GM12875 (cell line): ENCODE measurements at regions not wholly inside any gene's neighbourhood (a gene's known extent, or its start where the extent isn't known, plus 50 kb on each side); places are given as distances from the start of the nearest gene placed in this dataset.
"Not testable (repeated sequence)": the region's sequence is repeated elsewhere in the genome, so short reads cannot be mapped to it uniquely, and the experiment has no call there.

Source experiments
- H3K4me3 ChIP-seq: one replicate; pipeline ENCODE4 v1.5.1; 2011; ENCODE audit warnings: low read depth, low read length, control low read depth
- TF ChIP-seq, protein P1 (sequence below): IDR thresholded peaks from 2 replicates; pipeline ENCODE4 v1.5.1; 2011; ENCODE audit warnings: low read depth, mild to moderate bottlenecking, control low read depth, inconsistent platforms, low read length, moderate library complexity, borderline replicate concordance; ENCODE audit not compliant: insufficient read depth

DNA sequence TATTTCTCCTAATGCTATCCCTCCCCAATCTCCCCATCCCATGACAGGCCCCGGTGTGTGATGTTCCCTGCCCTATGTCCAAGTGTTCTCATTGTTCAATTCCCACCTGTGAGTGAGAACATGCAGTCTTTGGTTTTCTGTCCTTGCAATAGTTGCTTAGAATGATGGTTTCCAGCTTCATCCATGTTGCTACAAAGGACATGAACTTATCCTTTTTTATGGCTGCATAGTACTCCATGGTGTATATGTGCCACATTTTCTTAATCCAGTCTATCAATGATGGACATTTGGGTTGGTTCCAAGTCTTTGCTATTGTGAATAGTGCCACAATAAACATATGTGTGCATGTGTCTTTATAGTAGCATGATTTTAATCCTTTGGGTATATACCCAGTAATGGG, 51.3 kb upstream of the RIOK2 start:
- H3K4me3 ChIP-seq = not testable (repeated sequence)

DNA sequence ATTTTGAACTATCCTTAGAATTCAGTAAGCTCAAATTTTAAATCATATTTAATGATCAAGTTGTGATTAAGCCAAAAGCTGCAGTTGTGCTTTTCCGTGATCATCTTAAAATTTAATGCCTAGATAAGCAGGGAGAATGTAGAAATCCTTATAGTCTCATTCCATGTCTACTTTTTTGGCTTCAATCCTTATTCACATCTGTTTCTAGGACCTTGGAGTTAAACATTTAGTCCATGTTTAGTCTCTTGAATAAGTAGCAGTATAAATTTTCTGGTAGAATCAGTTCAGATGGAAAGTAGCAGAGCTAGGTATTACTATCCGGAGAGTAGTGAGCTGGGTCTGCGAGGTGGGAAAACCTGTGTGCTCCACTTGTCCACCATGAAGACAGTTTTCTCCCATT, 59.3 kb upstream of the RIOK2 start:
- H3K4me3 ChIP-seq = no peak overlapping the region
- TF ChIP-seq, protein P1, sequence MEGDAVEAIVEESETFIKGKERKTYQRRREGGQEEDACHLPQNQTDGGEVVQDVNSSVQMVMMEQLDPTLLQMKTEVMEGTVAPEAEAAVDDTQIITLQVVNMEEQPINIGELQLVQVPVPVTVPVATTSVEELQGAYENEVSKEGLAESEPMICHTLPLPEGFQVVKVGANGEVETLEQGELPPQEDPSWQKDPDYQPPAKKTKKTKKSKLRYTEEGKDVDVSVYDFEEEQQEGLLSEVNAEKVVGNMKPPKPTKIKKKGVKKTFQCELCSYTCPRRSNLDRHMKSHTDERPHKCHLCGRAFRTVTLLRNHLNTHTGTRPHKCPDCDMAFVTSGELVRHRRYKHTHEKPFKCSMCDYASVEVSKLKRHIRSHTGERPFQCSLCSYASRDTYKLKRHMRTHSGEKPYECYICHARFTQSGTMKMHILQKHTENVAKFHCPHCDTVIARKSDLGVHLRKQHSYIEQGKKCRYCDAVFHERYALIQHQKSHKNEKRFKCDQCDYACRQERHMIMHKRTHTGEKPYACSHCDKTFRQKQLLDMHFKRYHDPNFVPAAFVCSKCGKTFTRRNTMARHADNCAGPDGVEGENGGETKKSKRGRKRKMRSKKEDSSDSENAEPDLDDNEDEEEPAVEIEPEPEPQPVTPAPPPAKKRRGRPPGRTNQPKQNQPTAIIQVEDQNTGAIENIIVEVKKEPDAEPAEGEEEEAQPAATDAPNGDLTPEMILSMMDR = no peak

DNA sequence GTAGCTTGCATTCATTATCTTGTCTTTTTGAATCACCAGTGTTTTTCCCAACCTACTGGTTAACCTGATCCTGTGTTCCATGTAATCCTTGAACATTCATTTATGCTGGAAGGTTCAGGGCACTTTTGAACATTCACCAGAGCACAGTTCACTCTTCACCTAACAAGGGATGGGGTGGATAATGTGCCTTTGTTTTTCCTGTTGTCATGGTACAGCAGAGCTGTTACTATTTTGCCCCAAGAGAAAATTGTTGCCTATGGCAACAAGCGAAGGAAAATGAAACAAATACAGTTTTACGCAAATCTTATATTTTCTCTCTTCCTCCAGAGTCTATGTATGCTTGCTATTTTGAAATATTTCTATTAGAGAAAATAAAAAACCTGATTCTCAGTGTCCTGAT, 60.3 kb upstream of the RIOK2 start:
- TF ChIP-seq, protein P1 = no peak
- no peak overlapping the region for H3K4me3 ChIP-seq

DNA sequence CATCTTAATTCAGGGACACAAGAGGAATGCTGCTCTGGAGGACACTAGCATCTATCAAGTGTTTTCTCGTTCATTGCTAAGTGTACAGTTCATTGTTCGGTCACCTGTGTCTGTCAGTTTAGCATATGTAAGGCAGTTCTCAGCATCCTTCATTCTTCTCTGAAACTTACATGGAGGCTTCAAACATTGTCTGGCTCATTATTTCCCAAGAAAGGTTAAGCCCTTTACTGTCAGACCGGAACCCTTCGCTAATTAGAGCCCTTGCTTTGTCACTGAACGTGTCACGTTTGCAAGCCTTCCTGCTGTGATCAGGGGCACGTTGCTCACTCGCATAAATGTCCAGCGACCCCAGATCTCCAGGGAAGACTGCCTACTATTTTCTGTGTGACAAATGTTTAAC, 62.3 kb upstream of the RIOK2 start:
- no peak overlapping the region for H3K4me3 ChIP-seq
- TF ChIP-seq, protein P1 = no peak

DNA sequence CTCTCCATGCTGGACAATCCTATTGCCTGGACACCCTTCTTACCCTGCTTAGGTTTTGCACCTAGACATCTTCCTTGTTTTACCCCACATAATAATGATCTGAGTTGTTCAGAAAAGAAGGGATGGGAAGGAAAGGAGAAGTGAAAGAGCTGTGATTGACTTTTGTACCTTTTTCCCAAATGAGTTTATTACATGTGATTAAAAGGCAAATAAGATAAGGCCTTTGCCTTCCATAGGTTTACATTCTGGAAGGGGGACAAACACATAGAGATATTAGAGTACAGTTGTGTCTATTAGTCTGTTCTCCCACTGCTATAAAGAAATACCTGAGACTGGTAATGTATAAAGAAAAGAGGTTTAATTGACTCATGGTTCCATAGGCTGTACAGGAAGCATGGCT, 67.1 kb upstream of the RIOK2 start:
- TF ChIP-seq, protein P1 = no peak
- H3K4me3 ChIP-seq = no peak overlapping the region

DNA sequence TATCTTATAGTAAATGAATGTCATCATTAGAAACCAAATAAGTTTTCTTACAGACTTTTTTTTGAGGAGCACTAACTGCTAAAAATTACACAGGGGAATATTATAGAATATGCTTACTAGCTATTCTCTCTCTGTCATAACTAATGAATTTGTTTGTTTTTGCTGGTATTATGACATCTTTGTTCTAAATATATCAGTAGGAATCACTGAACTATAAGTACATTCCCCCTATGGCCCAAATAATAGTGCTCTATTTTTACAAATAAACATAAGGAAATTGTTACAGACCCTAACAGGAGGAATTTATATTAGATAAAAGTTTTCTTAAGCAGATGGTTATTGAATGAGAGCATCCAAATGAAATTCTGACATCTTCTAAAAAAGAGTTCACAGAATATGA, 83.0 kb upstream of the RIOK2 start:
- TF ChIP-seq, protein P1 = no peak
- no peak overlapping the region for H3K4me3 ChIP-seq

DNA sequence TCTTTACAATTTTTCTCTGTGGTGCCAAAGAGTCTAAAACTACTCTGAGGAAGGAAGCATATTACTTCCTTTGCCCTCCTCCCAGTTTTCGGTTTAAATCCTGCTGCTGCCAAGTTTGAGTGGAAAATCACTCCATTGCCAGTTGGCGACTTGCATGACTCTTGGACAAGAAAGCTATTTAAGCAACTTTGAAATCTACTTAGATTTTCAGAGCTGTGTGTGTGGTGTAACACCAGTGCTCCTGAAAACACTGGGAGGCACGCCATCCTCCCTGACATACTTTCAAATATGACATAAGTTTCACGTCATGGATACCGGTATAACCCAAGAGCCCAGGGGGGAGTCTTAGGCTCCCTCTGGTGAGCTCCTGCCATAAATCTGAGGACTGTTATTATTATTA, 83.5 kb upstream of the RIOK2 start:
- TF ChIP-seq, protein P1 = no peak
- H3K4me3 ChIP-seq = no peak overlapping the region

DNA sequence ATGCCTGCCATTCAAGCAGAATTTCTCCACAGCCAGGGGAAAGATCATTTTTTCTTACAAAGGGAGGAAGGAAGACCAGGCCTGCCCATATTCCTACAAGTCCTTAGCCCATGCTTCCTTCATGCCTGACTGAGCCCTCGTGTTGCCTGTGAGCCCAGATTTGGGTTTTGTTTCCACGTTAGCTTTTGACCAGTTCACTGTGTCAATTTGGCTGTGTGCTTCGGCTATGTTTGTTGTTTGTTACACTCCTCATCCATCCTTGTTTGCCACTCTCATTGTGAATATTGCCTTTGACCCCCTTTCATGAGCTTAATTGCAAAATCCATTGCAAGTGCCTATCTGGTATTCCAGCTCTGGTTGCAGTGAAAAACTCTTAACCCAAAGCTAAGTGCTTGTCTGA, 84.7 kb upstream of the RIOK2 start:
- TF ChIP-seq, protein P1 = no peak
- no peak overlapping the region for H3K4me3 ChIP-seq
